SW 1271 (cell line): ENCODE measurements at regions not wholly inside any gene's neighbourhood (a gene's known extent, or its start where the extent isn't known, plus 50 kb on each side); places are given as distances from the start of the nearest gene placed in this dataset.
"Not testable (repeated sequence)": the region's sequence is repeated elsewhere in the genome, so short reads cannot be mapped to it uniquely, and the experiment has no call there.

ENCODE experiments used
- DNase-seq, 2 experiments: peaks; one replicate each; lab custom pipeline; 2025; lab: John Stamatoyannopoulos, UW

GRCh38 chrX:99398545-99398944, 1011.5 kb downstream of the PCDH19 start:
- no peak for DNase-seq

GRCh38 chrX:99397879-99398278, 1012.2 kb downstream of the PCDH19 start:
- DNase-seq = no peak

GRCh38 chrX:99394456-99394855, 1015.6 kb downstream of the PCDH19 start:
- DNase-seq = no peak

GRCh38 chrX:99384594-99385374, 1025.3 kb downstream of the PCDH19 start:
- DNase-seq = no peak

- no peak for DNase-seq
These were observed 1026.3 kb downstream of the PCDH19 start for GRCh38 chrX:99383786-99384185.

GRCh38 chrX:99371976-99372595, 1038.0 kb downstream of the PCDH19 start:
- DNase-seq = no peak

GRCh38 chrX:99353412-99353811, 1056.7 kb downstream of the PCDH19 start:
- DNase-seq = no peak

- DNase-seq = no peak
These were observed 1061.8 kb downstream of the PCDH19 start for GRCh38 chrX:99348256-99348655.

- no peak for DNase-seq
These were observed 1101.8 kb downstream of the PCDH19 start for GRCh38 chrX:99308302-99308701.

- no peak for DNase-seq
These were observed 1104.5 kb downstream of the PCDH19 start for GRCh38 chrX:99305573-99305972.

GRCh38 chrX:99301990-99302389, 1108.1 kb downstream of the PCDH19 start:
- peak in 1 of 2 experiments; percentile 0 for DNase-seq

- DNase-seq = no peak
These were observed 1138.4 kb downstream of the PCDH19 start for GRCh38 chrX:99271641-99272040.

- DNase-seq = no peak
These were observed 1143.8 kb downstream of the PCDH19 start for GRCh38 chrX:99266255-99266654.

GRCh38 chrX:99248180-99248579, 1161.9 kb downstream of the PCDH19 start:
- no peak for DNase-seq

- no peak for DNase-seq
These were observed 1168.1 kb downstream of the PCDH19 start for GRCh38 chrX:99242001-99242400.

GRCh38 chrX:99234384-99234783, 1175.7 kb downstream of the PCDH19 start:
- DNase-seq = not testable (repeated sequence)

- DNase-seq = no peak
These were observed 1217.7 kb downstream of the PCDH19 start for GRCh38 chrX:99192421-99192820.

GRCh38 chrX:99184153-99184552, 1225.9 kb downstream of the PCDH19 start:
- DNase-seq = no peak

GRCh38 chrX:99172958-99173357, 1237.1 kb downstream of the PCDH19 start:
- DNase-seq = no peak

GRCh38 chrX:99142745-99143144, 1267.3 kb downstream of the PCDH19 start:
- no peak for DNase-seq

GRCh38 chrX:99137488-99137887, 1272.6 kb downstream of the PCDH19 start:
- no peak for DNase-seq

GRCh38 chrX:99117011-99117410, 1293.1 kb downstream of the PCDH19 start:
- no peak for DNase-seq

GRCh38 chrX:99095965-99096635, 1314.0 kb downstream of the PCDH19 start:
- DNase-seq = no peak
